HEK293 (cell line): ENCODE measurements at regions not wholly inside any gene's neighbourhood (a gene's known extent, or its start where the extent isn't known, plus 50 kb on each side); places are given as distances from the start of the nearest gene placed in this dataset.

Experiments
- CTCF ChIP-seq: fragments of 450-650 bp; formaldehyde crosslinking; IDR thresholded peaks from 2 replicates; pipeline ENCODE4 v1.5.1; 2016; ENCODE audit warnings: missing biosample characterization, missing genetic modification characterization
- GLIS2 ChIP-seq: fragments of 450-650 bp; formaldehyde crosslinking; IDR thresholded peaks from 2 replicates; pipeline ENCODE4 v1.5.1; 2016; ENCODE audit warnings: missing biosample characterization, missing genetic modification characterization
- WT1 ChIP-seq: fragments of 450-650 bp; formaldehyde crosslinking; IDR thresholded peaks from 2 replicates; pipeline ENCODE4 v1.5.1; 2016; ENCODE audit warnings: missing biosample characterization, missing genetic modification characterization
- ZNF23 ChIP-seq: fragments of 450-650 bp; formaldehyde crosslinking; IDR thresholded peaks from 2 replicates; pipeline ENCODE4 v1.5.1; 2016; ENCODE audit warnings: missing biosample characterization, missing genetic modification characterization, borderline replicate concordance
- ZNF24 ChIP-seq: fragments of 450-650 bp; formaldehyde crosslinking; IDR thresholded peaks from 2 replicates; pipeline ENCODE4 v1.5.1; 2016; ENCODE audit warnings: missing biosample characterization, missing genetic modification characterization
- ZNF768 ChIP-seq: fragments of 450-650 bp; formaldehyde crosslinking; IDR thresholded peaks from 2 replicates; pipeline ENCODE4 v1.5.1; 2018; ENCODE audit warnings: missing biosample characterization, mild to moderate bottlenecking, missing genetic modification characterization

GRCh38 chr4:46491455-46491854, 101.5 kb upstream of the GABRA2 start:
- TF ChIP-seq GLIS2 (tag by site-specific recombination) (no peak), ZNF24 (tag by site-specific recombination) (no peak), ZNF23 (tag by site-specific recombination) (no peak), CTCF (tag by site-specific recombination) (no peak), ZNF768 (tag by site-specific recombination) (no peak), WT1 (tag by site-specific recombination) (no peak)
